Keratinocyte (primary cell): ENCODE measurements at regions not wholly inside any gene's neighbourhood (a gene's known extent, or its start where the extent isn't known, plus 50 kb on each side); places are given as distances from the start of the nearest gene placed in this dataset.

Source experiments
- DNase-seq: peaks from one replicate; pipeline ENCODE4 v3.0.0-alpha.2; 2011; ENCODE audit warnings: low read depth, missing footprints, low spot score
- FAIRE-seq: peaks from 2 replicates; lab custom pipeline; 2011; peaks lifted over from hg19 to GRCh38; lab: Jason Lieb, UNC
- H2AFZ ChIP-seq: 2 replicates; pipeline ENCODE4 v1.6.0; 2012; ENCODE audit warnings: low read length, control low read depth, inconsistent platforms; ENCODE audit not compliant: control insufficient read depth
- H3K27ac ChIP-seq: 2 replicates; pipeline ENCODE4 v1.5.1; 2011; ENCODE audit warnings: low read length; ENCODE audit not compliant: control insufficient read depth, insufficient read depth
- H3K27me3 ChIP-seq: 3 replicates; pipeline ENCODE4 v1.6.0; 2011; ENCODE audit warnings: low read length; ENCODE audit not compliant: control insufficient read depth, insufficient read depth; ENCODE audit errors: extremely low read depth
- H3K36me3 ChIP-seq, 2 experiments: 2 replicates in 1 of 2; 3 replicates in 1 of 2; pipeline ENCODE4 v1.5.1; 2011; ENCODE audit warnings: low read length in 2 of 2, mild to moderate bottlenecking in 1 of 2; ENCODE audit not compliant: control insufficient read depth in 2 of 2, insufficient read depth in 2 of 2; ENCODE audit errors: extremely low read depth in 1 of 2
- H3K4me1 ChIP-seq: 3 replicates; pipeline ENCODE4 v1.5.1; 2011; ENCODE audit warnings: low read length; ENCODE audit not compliant: control insufficient read depth, insufficient read depth; ENCODE audit errors: extremely low read depth
- H3K4me2 ChIP-seq: 3 replicates; pipeline ENCODE4 v1.6.0; 2011; ENCODE audit warnings: low read depth, low read length; ENCODE audit not compliant: control insufficient read depth, insufficient read depth; ENCODE audit errors: extremely low read depth
- H3K4me3 ChIP-seq, 3 experiments: fragments of 200-600 bp in 1 of 3; sonication (generic) in 1 of 3; 2 replicates in 2 of 3; 3 replicates in 1 of 3; pipeline ENCODE4 v1.5.1; 2011 to 2016; ENCODE audit warnings: low read length in 3 of 3, mild to moderate bottlenecking in 3 of 3, control low read depth in 2 of 3, inconsistent platforms in 1 of 3, low read depth in 1 of 3, mixed read lengths in 1 of 3, mixed run types in 1 of 3, moderate library complexity in 1 of 3; ENCODE audit not compliant: control insufficient read depth in 2 of 3, insufficient read depth in 2 of 3; ENCODE audit errors: extremely low read depth in 1 of 3
- H3K79me2 ChIP-seq: 2 replicates; pipeline ENCODE4 v1.6.0; 2012; ENCODE audit warnings: low read length; ENCODE audit not compliant: control insufficient read depth, insufficient read depth
- H3K9ac ChIP-seq: 3 replicates; pipeline ENCODE4 v1.6.0; 2011; ENCODE audit warnings: low read length; ENCODE audit not compliant: control insufficient read depth, insufficient read depth; ENCODE audit errors: extremely low read depth
- H3K9me1 ChIP-seq: 3 replicates; pipeline ENCODE4 v1.6.0; 2011; ENCODE audit warnings: low read length; ENCODE audit not compliant: control insufficient read depth, insufficient read depth; ENCODE audit errors: extremely low read depth
- H3K9me3 ChIP-seq: 2 replicates; pipeline ENCODE4 v1.5.1; 2012; ENCODE audit warnings: low read depth, low read length; ENCODE audit not compliant: control insufficient read depth
- H4K20me1 ChIP-seq: 3 replicates; pipeline ENCODE4 v1.6.0; 2011; ENCODE audit warnings: low read length; ENCODE audit not compliant: control insufficient read depth, insufficient read depth; ENCODE audit errors: extremely low read depth
- CTCF ChIP-seq, 3 experiments: IDR thresholded peaks in 1 of 3; conservative IDR thresholded peaks in 1 of 3; optimal IDR thresholded peaks in 1 of 3; 2 replicates in 2 of 3; 3 replicates in 1 of 3; pipeline versions ENCODE3 to v1.5.1; 2011; ENCODE audit warnings: low read length in 3 of 3, mild to moderate bottlenecking in 3 of 3, moderate library complexity in 2 of 3, control low read depth in 1 of 3, inconsistent platforms in 1 of 3; ENCODE audit not compliant: insufficient read depth in 2 of 3; ENCODE audit errors: extremely low read depth in 1 of 3
- EZH2 ChIP-seq: IDR thresholded peaks from one replicate; pipeline ENCODE4 v1.6.1; 2012; ENCODE audit warnings: inconsistent platforms, mild to moderate bottlenecking, low read length, moderate library complexity
- dilution Hi-C: fragments of 300-500 bp; cut with MboI; formaldehyde crosslinking; loops from one replicate; pipeline ENCODE4 v1.7.0; 2020; ENCODE audit warnings: low sequenced_read_pairs; ENCODE audit not compliant: extremely low pct_ligation_motif_present

DNA sequence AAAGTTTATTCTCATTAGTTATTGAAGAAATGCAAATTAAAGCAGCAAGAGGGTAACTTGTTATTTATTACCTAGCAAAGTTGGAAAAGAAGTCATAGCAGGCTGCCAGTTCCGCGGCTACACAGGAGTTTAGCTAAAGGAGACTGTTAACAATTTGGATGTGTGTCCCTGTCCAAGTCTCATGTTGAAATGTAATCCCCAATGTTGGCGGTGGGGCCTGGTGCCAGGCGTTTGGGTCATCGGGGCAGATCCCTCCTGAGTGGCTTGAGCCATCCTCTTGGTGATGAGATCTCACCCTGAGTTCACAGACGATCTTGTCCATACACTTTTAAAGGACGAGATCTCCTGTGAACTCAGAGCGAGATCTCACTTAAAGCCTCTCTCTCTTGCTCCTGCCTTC, 608.3 kb downstream of the SH2D4B start:
- DNase-seq: no peak
- FAIRE-seq: no peak
- Histone ChIP-seq H3K4me3 (no peak overlapping the region), H3K9me3 (no peaks in the 10 kb centered on the region), H3K36me3 (no peaks in the 10 kb centered on the region), H3K4me1 (no peaks in the 10 kb centered on the region), H3K4me2 (no peak overlapping the region), H3K79me2 (no peaks in the 10 kb centered on the region), H3K9ac (no peak overlapping the region), H3K27ac (no peak overlapping the region), H2AFZ (no peak overlapping the region), H3K9me1 (no peaks in the 10 kb centered on the region), H4K20me1 (no peaks in the 10 kb centered on the region), H3K27me3 (no peaks in the 10 kb centered on the region)
- dilution Hi-C loops: no loop called here
- TF ChIP-seq EZH2: no peak
- TF ChIP-seq CTCF (optimal IDR thresholded peaks at IDR 0.05 in 1 of 3, IDR thresholded peaks at IDR 0.05 in 1 of 3, conservative IDR thresholded peaks at IDR 0.05 in 1 of 3; ENCODE audit: extremely low read depth in 1 of 3, insufficient read depth in 2 of 3, low read length in 3 of 3): no peak

DNA sequence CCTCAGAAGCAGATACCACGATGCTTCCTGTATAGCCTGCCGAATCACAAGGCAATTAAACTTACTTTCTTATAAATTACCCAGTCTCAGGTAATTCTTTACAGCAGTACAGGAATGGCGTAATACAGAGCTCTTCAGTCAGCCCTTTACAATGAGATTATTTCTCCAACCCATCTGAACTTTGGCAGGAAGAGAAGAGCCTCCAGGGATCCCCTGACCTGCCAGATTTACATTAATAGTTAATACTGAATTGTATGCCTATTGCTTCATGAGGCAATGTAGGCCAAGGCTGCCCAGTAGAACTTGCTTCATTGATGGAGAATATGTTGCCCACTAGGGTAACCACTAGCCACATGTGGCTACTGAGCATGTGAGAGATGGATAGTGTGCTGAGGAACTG, 608.7 kb downstream of the SH2D4B start:
- Histone ChIP-seq H3K9ac (no peak overlapping the region), H3K4me2 (no peak overlapping the region), H3K4me3 (no peak overlapping the region), H4K20me1 (no peaks in the 10 kb centered on the region), H3K4me1 (no peaks in the 10 kb centered on the region), H3K79me2 (no peaks in the 10 kb centered on the region), H3K9me1 (no peaks in the 10 kb centered on the region), H3K27ac (no peak overlapping the region), H3K27me3 (no peaks in the 10 kb centered on the region), H2AFZ (no peak overlapping the region), H3K36me3 (no peaks in the 10 kb centered on the region), H3K9me3 (no peaks in the 10 kb centered on the region)
- dilution Hi-C loops: no loop called here
- no peak for FAIRE-seq
- TF ChIP-seq CTCF (optimal IDR thresholded peaks at IDR 0.05 in 1 of 3, IDR thresholded peaks at IDR 0.05 in 1 of 3, conservative IDR thresholded peaks at IDR 0.05 in 1 of 3; ENCODE audit: extremely low read depth in 1 of 3, insufficient read depth in 2 of 3, low read length in 3 of 3): no peak
- no peak for TF ChIP-seq EZH2
- DNase-seq: no peak
